Endothelial cell of umbilical vein (primary cell): ENCODE measurements at regions not wholly inside any gene's neighbourhood (a gene's known extent, or its start where the extent isn't known, plus 50 kb on each side); places are given as distances from the start of the nearest gene placed in this dataset.

ENCODE experiments used
- BruUV-seq: library from RNA; stranded (reverse); fragments of 400-500 nt; replicated peaks from 2 replicates; lab custom pipeline; 2021; lab: Mats Ljungman, UMichigan
- CTCF ChIA-PET: fragments of 300-600, 350-600 bp; sonication (Branson Sonifier 250); formaldehyde crosslinking; loops from one replicate; lab custom pipeline; 2021; ENCODE audit warnings: antibody characterized with exemption, inconsistent platforms; lab: Charles Lee
- POLR2A ChIA-PET: fragments of 300-600, 350-600 bp; sonication (Branson Sonifier 250); formaldehyde crosslinking; loops from one replicate; lab custom pipeline; 2021; ENCODE audit warnings: antibody characterized with exemption, inconsistent platforms; lab: Charles Lee
- DNase-seq: peaks from one replicate; pipeline ENCODE4 v3.0.0-alpha.2; 2011; ENCODE audit warnings: low read depth, low spot score
- FAIRE-seq: peaks from 2 replicates; lab custom pipeline; 2011; peaks lifted over from hg19 to GRCh38; lab: Jason Lieb, UNC
- H2AFZ ChIP-seq: 2 replicates; pipeline ENCODE4 v1.6.0; 2012; ENCODE audit warnings: low read depth, low read length, control low read depth, inconsistent platforms
- H3K27ac ChIP-seq: 2 replicates; pipeline ENCODE4 v1.5.1; 2011; ENCODE audit warnings: low read depth, mild to moderate bottlenecking, control low read depth, low read length, moderate library complexity; ENCODE audit not compliant: insufficient read depth
- H3K27me3 ChIP-seq, 2 experiments: 2 replicates each; pipeline versions ENCODE4 v1.6.0 to v1.6.1; 2011; ENCODE audit warnings: low read length in 2 of 2, mixed read lengths in 1 of 2; ENCODE audit not compliant: control insufficient read depth in 2 of 2, insufficient read depth in 2 of 2
- H3K36me3 ChIP-seq, 2 experiments: 2 replicates in 1 of 2; 3 replicates in 1 of 2; pipeline ENCODE4 v1.5.1; 2011; ENCODE audit warnings: low read length in 2 of 2, mild to moderate bottlenecking in 1 of 2, moderate library complexity in 1 of 2; ENCODE audit not compliant: control insufficient read depth in 2 of 2, insufficient read depth in 2 of 2; ENCODE audit errors: extremely low read depth in 1 of 2
- H3K4me1 ChIP-seq: 3 replicates; pipeline ENCODE4 v1.5.1; 2011; ENCODE audit warnings: mild to moderate bottlenecking, low read length; ENCODE audit not compliant: control insufficient read depth, insufficient read depth; ENCODE audit errors: extremely low read depth
- H3K4me2 ChIP-seq: 2 replicates; pipeline ENCODE4 v1.6.1; 2011; ENCODE audit warnings: low read length, control low read depth, mixed read lengths; ENCODE audit not compliant: insufficient read depth
- H3K4me3 ChIP-seq, 3 experiments: fragments of 200-600 bp in 1 of 3; sonication (generic), shearing (Covaris generic) in 1 of 3; replicated peaks in 1 of 3; 2 replicates each; pipeline ENCODE4 v1.5.1; 2011 to 2016; ENCODE audit warnings: control low read depth in 3 of 3, low read length in 3 of 3, mild to moderate bottlenecking in 2 of 3, inconsistent platforms in 1 of 3, low read depth in 1 of 3, moderate library complexity in 1 of 3; ENCODE audit not compliant: insufficient read depth in 1 of 3
- H3K79me2 ChIP-seq: 2 replicates; pipeline ENCODE4 v1.6.0; 2012; ENCODE audit warnings: low read length, inconsistent platforms; ENCODE audit not compliant: control insufficient read depth, insufficient read depth
- H3K9ac ChIP-seq: replicated peaks from 2 replicates; pipeline ENCODE3; 2011; ENCODE audit warnings: low read length, control low read depth; ENCODE audit not compliant: insufficient read depth; ENCODE audit errors: extremely low read depth
- H3K9me1 ChIP-seq: replicated peaks from 3 replicates; pipeline ENCODE4 v1.6.0; 2011; ENCODE audit warnings: mild to moderate bottlenecking, low read length; ENCODE audit not compliant: control insufficient read depth, insufficient read depth; ENCODE audit errors: extremely low read depth
- H3K9me3 ChIP-seq: replicated peaks from 2 replicates; pipeline ENCODE4 v1.5.1; 2012; ENCODE audit warnings: low read length, inconsistent platforms; ENCODE audit not compliant: control insufficient read depth, insufficient read depth
- H4K20me1 ChIP-seq: replicated peaks from 2 replicates; pipeline ENCODE3; 2011; ENCODE audit warnings: mild to moderate bottlenecking, low read length; ENCODE audit not compliant: control insufficient read depth, insufficient read depth; ENCODE audit errors: extremely low read depth
- EZH2 ChIP-seq: IDR thresholded peaks from 2 replicates; pipeline ENCODE4 v1.6.1; 2012; ENCODE audit warnings: borderline replicate concordance, low read depth, mild to moderate bottlenecking, moderate library complexity, low read length, inconsistent platforms; ENCODE audit not compliant: severe bottlenecking
- FOS ChIP-seq: IDR thresholded peaks from 2 replicates; pipeline ENCODE4 v1.6.1; 2011; ENCODE audit warnings: mild to moderate bottlenecking, low read length, moderate library complexity, borderline replicate concordance; ENCODE audit not compliant: insufficient read depth
- GATA2 ChIP-seq: IDR thresholded peaks from 2 replicates; pipeline ENCODE4 v1.7.0; 2011; ENCODE audit warnings: low read depth, mild to moderate bottlenecking, moderate library complexity, mixed read lengths, low read length; ENCODE audit not compliant: insufficient read length, insufficient read depth
- JUN ChIP-seq: IDR thresholded peaks from 2 replicates; pipeline ENCODE4 v1.6.1; 2011; ENCODE audit warnings: borderline replicate concordance, low read depth; ENCODE audit not compliant: insufficient read length, insufficient read depth
- MYC ChIP-seq: IDR thresholded peaks from one replicate; pipeline ENCODE4 v1.6.1; 2011; ENCODE audit warnings: mild to moderate bottlenecking, low read depth, low read length
- POLR2A ChIP-seq: IDR thresholded peaks from 2 replicates; pipeline ENCODE4 v1.6.1; 2012; ENCODE audit warnings: low read depth, mild to moderate bottlenecking, control low read depth, low read length
- POLR2AphosphoS5 ChIP-seq: IDR thresholded peaks from 2 replicates; pipeline ENCODE4 v1.6.1; 2012; ENCODE audit warnings: low read depth, mild to moderate bottlenecking, control low read depth, low read length, moderate library complexity; ENCODE audit not compliant: insufficient read depth
- dilution Hi-C: fragments of 300-500 bp; cut with MboI; formaldehyde crosslinking; loops from one replicate; pipeline ENCODE4 v1.15.0; 2019; ENCODE audit warnings: low sequenced_read_pairs; ENCODE audit not compliant: extremely low pct_ligation_motif_present
- intact Hi-C: fragments of 100-400 bp; cut with micrococcal nuclease; formaldehyde crosslinking; loops from one replicate; pipeline ENCODE4 v1.10.0; 2022
- TF ChIP-seq, protein P1 (sequence below), 2 donors: IDR thresholded peaks; 1 replicate in 1 of 2; 2 replicates in 1 of 2; pipeline ENCODE4 v1.5.1; 2011; ENCODE audit warnings: low read length in 2 of 2, mild to moderate bottlenecking in 2 of 2, moderate library complexity in 2 of 2, control low read depth in 1 of 2, inconsistent platforms in 1 of 2, low read depth in 1 of 2; ENCODE audit not compliant: insufficient read depth in 1 of 2; ENCODE audit errors: extremely low read depth in 1 of 2
- TF ChIP-seq, protein P2 (sequence below): IDR thresholded peaks from 2 replicates; pipeline ENCODE4 v1.6.1; 2011; ENCODE audit not compliant: insufficient read depth, insufficient read length

DNA sequence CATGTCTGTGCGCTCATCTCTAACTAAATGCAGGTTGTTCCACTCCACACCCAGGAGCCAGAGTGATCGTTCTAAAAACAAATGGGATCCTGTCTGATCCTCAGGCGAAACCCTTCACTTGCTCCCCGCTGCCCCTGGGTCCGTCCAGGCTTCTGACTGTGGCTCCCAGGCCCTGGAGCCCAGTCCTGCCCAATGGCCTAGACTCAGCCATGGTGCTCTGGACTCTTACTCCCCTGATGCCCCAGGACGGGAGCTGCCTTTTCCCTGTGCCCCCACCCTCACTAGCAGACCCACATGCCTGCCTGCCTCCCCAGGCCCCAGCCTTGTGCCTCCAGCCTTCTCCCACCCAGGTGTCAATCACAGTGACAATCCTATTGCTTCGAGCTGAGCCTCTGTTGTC, 256.7 kb downstream of the BMP7 start:
- Histone ChIP-seq H2AFZ (no peak overlapping the region), H3K27me3 (no peaks in the 10 kb centered on the region), H3K9ac (no peak overlapping the region), H3K27ac (no peak overlapping the region), H3K9me1 (no peaks in the 10 kb centered on the region), H3K79me2 (no peaks in the 10 kb centered on the region), H4K20me1 (no peaks in the 10 kb centered on the region), H3K4me1 (no peaks in the 10 kb centered on the region), H3K9me3 (no peaks in the 10 kb centered on the region), H3K4me3 (no peak overlapping the region), H3K36me3 (no peaks in the 10 kb centered on the region), H3K4me2 (no peak overlapping the region)
- TF ChIP-seq, protein P1, sequence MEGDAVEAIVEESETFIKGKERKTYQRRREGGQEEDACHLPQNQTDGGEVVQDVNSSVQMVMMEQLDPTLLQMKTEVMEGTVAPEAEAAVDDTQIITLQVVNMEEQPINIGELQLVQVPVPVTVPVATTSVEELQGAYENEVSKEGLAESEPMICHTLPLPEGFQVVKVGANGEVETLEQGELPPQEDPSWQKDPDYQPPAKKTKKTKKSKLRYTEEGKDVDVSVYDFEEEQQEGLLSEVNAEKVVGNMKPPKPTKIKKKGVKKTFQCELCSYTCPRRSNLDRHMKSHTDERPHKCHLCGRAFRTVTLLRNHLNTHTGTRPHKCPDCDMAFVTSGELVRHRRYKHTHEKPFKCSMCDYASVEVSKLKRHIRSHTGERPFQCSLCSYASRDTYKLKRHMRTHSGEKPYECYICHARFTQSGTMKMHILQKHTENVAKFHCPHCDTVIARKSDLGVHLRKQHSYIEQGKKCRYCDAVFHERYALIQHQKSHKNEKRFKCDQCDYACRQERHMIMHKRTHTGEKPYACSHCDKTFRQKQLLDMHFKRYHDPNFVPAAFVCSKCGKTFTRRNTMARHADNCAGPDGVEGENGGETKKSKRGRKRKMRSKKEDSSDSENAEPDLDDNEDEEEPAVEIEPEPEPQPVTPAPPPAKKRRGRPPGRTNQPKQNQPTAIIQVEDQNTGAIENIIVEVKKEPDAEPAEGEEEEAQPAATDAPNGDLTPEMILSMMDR (IDR thresholded peaks at IDR 0.05; ENCODE audit: extremely low read depth in 1 of 2, insufficient read depth in 1 of 2, low read depth in 1 of 2, low read length in 2 of 2) = no peak
- TF ChIP-seq FOS = no peak
- TF ChIP-seq MYC = no peak
- no peak for TF ChIP-seq POLR2A
- no peak for TF ChIP-seq JUN
- no peak for TF ChIP-seq POLR2AphosphoS5
- TF ChIP-seq, protein P2, sequence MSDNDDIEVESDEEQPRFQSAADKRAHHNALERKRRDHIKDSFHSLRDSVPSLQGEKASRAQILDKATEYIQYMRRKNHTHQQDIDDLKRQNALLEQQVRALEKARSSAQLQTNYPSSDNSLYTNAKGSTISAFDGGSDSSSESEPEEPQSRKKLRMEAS = no peak
- TF ChIP-seq GATA2 = no peak
- no peak for TF ChIP-seq EZH2
- no peak for FAIRE-seq
- DNase-seq = no peak
- no TSS peak for BruUV-seq
- dilution Hi-C loops = no loop called here
- ChIA-PET CTCF (no interaction called here), POLR2A (no interaction called here)
- intact Hi-C loops = no loop called here
